C4-2B (cell line): ENCODE measurements at regions not wholly inside any gene's neighbourhood (a gene's known extent, or its start where the extent isn't known, plus 50 kb on each side); places are given as distances from the start of the nearest gene placed in this dataset.

ENCODE experiments used
- CTCF ChIP-seq: fragments of 450-650 bp; conservative IDR thresholded peaks from 2 replicates; pipeline ENCODE4 v1.5.1; 2017; ENCODE audit warnings: mild to moderate bottlenecking
- ZFX ChIP-seq: fragments of 450-650 bp; IDR thresholded peaks from 2 replicates; pipeline ENCODE4 v1.6.1; 2017

- TF ChIP-seq CTCF, result no peak
- no peak for TF ChIP-seq ZFX
These were observed 147.7 kb downstream of the MRPL14 start for GRCh38 chr6:43979525-43979924.
